H1 (cell line): ENCODE measurements at regions not wholly inside any gene's neighbourhood (a gene's known extent, or its start where the extent isn't known, plus 50 kb on each side); places are given as distances from the start of the nearest gene placed in this dataset.

Source experiments
- CTCF ChIA-PET: fragments of 300-600 bp; sonication (Branson Sonifier 250); formaldehyde crosslinking; loops from one replicate; lab custom pipeline; 2021; ENCODE audit not compliant: partially characterized antibody; lab: Charles Lee
- POLR2A ChIA-PET: fragments of 300-600 bp; sonication (Branson Sonifier 250); formaldehyde crosslinking; loops from one replicate; lab custom pipeline; 2021; ENCODE audit warnings: inconsistent platforms; ENCODE audit not compliant: partially characterized antibody; lab: Charles Lee
- DNase-seq, 2 experiments: peaks; one replicate each; pipeline versions ENCODE4 v3.0.0 to v3.0.0-alpha.2; 2010 to 2022; ENCODE audit warnings: low spot score in 2 of 2, low read depth in 1 of 2, mixed read lengths in 1 of 2
- FAIRE-seq: peaks from 2 replicates; lab custom pipeline; 2011; peaks lifted over from hg19 to GRCh38; lab: Jason Lieb, UNC
- H2AFZ ChIP-seq: 2 replicates; pipeline ENCODE4 v1.8.1; 2012; ENCODE audit warnings: low read length, inconsistent platforms
- H2AK5ac ChIP-seq: 2 replicates; pipeline ENCODE4 v1.6.1; 2013; ENCODE audit warnings: low read depth, low read length
- H2BK120ac ChIP-seq: replicated peaks from 2 replicates; pipeline ENCODE3; 2013; ENCODE audit warnings: low read depth, low read length, inconsistent platforms
- H2BK12ac ChIP-seq: 2 replicates; pipeline ENCODE4 v1.6.1; 2013; ENCODE audit warnings: low read depth, low read length
- H2BK15ac ChIP-seq: 2 replicates; pipeline ENCODE4 v1.6.1; 2013; ENCODE audit warnings: low read length
- H2BK20ac ChIP-seq: 2 replicates; pipeline ENCODE4 v1.6.1; 2013; ENCODE audit warnings: low read length
- H2BK5ac ChIP-seq: 2 replicates; pipeline ENCODE4 v1.6.1; 2013; ENCODE audit warnings: low read depth, low read length
- H3K14ac ChIP-seq: 2 replicates; pipeline ENCODE4 v1.6.1; 2013; ENCODE audit warnings: inconsistent platforms; ENCODE audit not compliant: insufficient read length
- H3K18ac ChIP-seq: 2 replicates; pipeline ENCODE4 v1.6.1; 2013; ENCODE audit warnings: low read length; ENCODE audit errors: extremely low read depth
- H3K23ac ChIP-seq: 2 replicates; pipeline ENCODE4 v1.6.1; 2013; ENCODE audit warnings: inconsistent platforms; ENCODE audit not compliant: insufficient read length
- H3K23me2 ChIP-seq: 2 replicates; pipeline ENCODE4 v1.6.1; 2013; ENCODE audit warnings: low read depth, low read length
- H3K27ac ChIP-seq: 2 replicates; pipeline ENCODE4 v1.6.1; 2011; ENCODE audit warnings: low read depth, low read length, inconsistent platforms
- H3K27me3 ChIP-seq, 4 experiments: replicated peaks in 1 of 4; 1 replicate in 1 of 4; 2 replicates in 3 of 4; pipeline versions ENCODE4 v1.6.1 to v1.8.1; 2011 to 2013; ENCODE audit warnings: low read length in 3 of 4, mild to moderate bottlenecking in 3 of 4, inconsistent platforms in 2 of 4, mixed read lengths in 2 of 4, moderate library complexity in 1 of 4; ENCODE audit not compliant: control insufficient read depth in 3 of 4, insufficient read depth in 3 of 4; ENCODE audit errors: extremely low read depth in 1 of 4
- H3K36me3 ChIP-seq, 4 experiments: 2 replicates each; pipeline versions ENCODE4 v1.6.1 to v1.8.1; 2011 to 2013; ENCODE audit warnings: mild to moderate bottlenecking in 4 of 4, low read length in 3 of 4, moderate library complexity in 2 of 4, control low read depth in 1 of 4, inconsistent platforms in 1 of 4; ENCODE audit not compliant: insufficient read depth in 4 of 4, control insufficient read depth in 2 of 4
- H3K4ac ChIP-seq: replicated peaks from 2 replicates; pipeline ENCODE3; 2013; ENCODE audit warnings: low read length, low read depth, mixed read lengths, inconsistent platforms; ENCODE audit not compliant: insufficient read length
- H3K4me1 ChIP-seq, 4 experiments: replicated peaks in 1 of 4; 1 replicate in 1 of 4; 2 replicates in 3 of 4; pipeline versions ENCODE4 v1.6.1 to v1.8.1; 2011 to 2013; ENCODE audit warnings: low read length in 3 of 4, inconsistent platforms in 2 of 4, mixed read lengths in 1 of 4; ENCODE audit not compliant: insufficient read depth in 4 of 4, control insufficient read depth in 3 of 4
- H3K4me2 ChIP-seq, 2 experiments: 2 replicates each; pipeline versions ENCODE4 v1.6.1 to v1.8.1; 2011 to 2013; ENCODE audit warnings: low read depth in 2 of 2, low read length in 2 of 2, control low read depth in 1 of 2, inconsistent platforms in 1 of 2, mild to moderate bottlenecking in 1 of 2; ENCODE audit not compliant: insufficient read depth in 1 of 2
- H3K4me3 ChIP-seq, 4 experiments: fragments of 200-600, 300-600 bp in 1 of 4; sonication (generic), shearing (Covaris generic), sonication (Bioruptor Twin) in 1 of 4; 2 replicates each; pipeline versions ENCODE4 v1.5.1 to v1.8.1; 2011 to 2016; ENCODE audit warnings: low read length in 4 of 4, low read depth in 3 of 4, control low read depth in 2 of 4, inconsistent platforms in 2 of 4, mild to moderate bottlenecking in 2 of 4, mixed read lengths in 1 of 4, moderate library complexity in 1 of 4; ENCODE audit not compliant: insufficient read depth in 2 of 4; ENCODE audit errors: extremely low read depth in 1 of 4
- H3K56ac ChIP-seq: replicated peaks from 2 replicates; pipeline ENCODE3; 2013; ENCODE audit warnings: low read depth, mild to moderate bottlenecking, mixed read lengths, low read length, inconsistent platforms; ENCODE audit not compliant: insufficient read length
- H3K79me1 ChIP-seq: 2 replicates; pipeline ENCODE4 v1.6.1; 2013; ENCODE audit warnings: low read depth, low read length, control low read depth
- H3K79me2 ChIP-seq, 2 experiments: 2 replicates each; pipeline versions ENCODE4 v1.6.1 to v1.8.1; 2012 to 2013; ENCODE audit warnings: low read length in 2 of 2, mild to moderate bottlenecking in 2 of 2, inconsistent platforms in 1 of 2; ENCODE audit not compliant: insufficient read depth in 2 of 2, control insufficient read depth in 1 of 2
- H3K9ac ChIP-seq, 4 experiments: replicated peaks in 1 of 4; 1 replicate in 1 of 4; 2 replicates in 3 of 4; pipeline versions ENCODE4 v1.6.1 to v1.8.1; 2011 to 2013; ENCODE audit warnings: low read depth in 3 of 4, low read length in 3 of 4, control low read depth in 2 of 4, mild to moderate bottlenecking in 2 of 4, moderate library complexity in 2 of 4, inconsistent platforms in 1 of 4; ENCODE audit errors: extremely low read depth in 1 of 4
- H3K9me3 ChIP-seq, 2 experiments: 2 replicates each; pipeline versions ENCODE4 v1.6.1 to v1.8.1; 2012 to 2013; ENCODE audit warnings: mild to moderate bottlenecking in 2 of 2, moderate library complexity in 2 of 2, control low read depth in 1 of 2, inconsistent platforms in 1 of 2, low read depth in 1 of 2, low read length in 1 of 2, mixed read lengths in 1 of 2; ENCODE audit not compliant: insufficient read depth in 2 of 2
- H4K20me1 ChIP-seq, 2 experiments: replicated peaks in 1 of 2; 2 replicates each; pipeline versions ENCODE3 to v1.8.1; 2011 to 2013; ENCODE audit warnings: inconsistent platforms in 2 of 2, low read length in 2 of 2, mild to moderate bottlenecking in 1 of 2; ENCODE audit not compliant: insufficient read depth in 2 of 2, control insufficient read depth in 1 of 2
- H4K5ac ChIP-seq: 2 replicates; pipeline ENCODE4 v1.6.1; 2013; ENCODE audit warnings: low read length, low read depth, mixed read lengths, inconsistent platforms; ENCODE audit not compliant: insufficient read length
- H4K8ac ChIP-seq: 2 replicates; pipeline ENCODE4 v1.8.0; 2013; ENCODE audit warnings: mild to moderate bottlenecking, moderate library complexity, low read length, inconsistent platforms; ENCODE audit not compliant: insufficient read depth; ENCODE audit errors: extremely low read depth
- H4K91ac ChIP-seq: replicated peaks from 2 replicates; pipeline ENCODE3; 2013; ENCODE audit warnings: low read length, mixed read lengths, inconsistent platforms; ENCODE audit not compliant: insufficient read length
- ASH2L ChIP-seq: fragments of 200-600, 300-600 bp; sonication (generic); IDR thresholded peaks from one replicate; pipeline ENCODE4 v1.7.1; 2017; ENCODE audit warnings: low read length
- BCL11A ChIP-seq, 2 experiments: IDR thresholded peaks; one replicate each; pipeline ENCODE4 v1.6.1; 2011; ENCODE audit warnings: low read depth in 2 of 2, low read length in 2 of 2, mild to moderate bottlenecking in 2 of 2
- CBX8 ChIP-seq: fragments of 300-800, 300-1000 bp; sonication (generic); IDR thresholded peaks from 2 replicates; pipeline ENCODE4 v1.7.1; 2016; ENCODE audit warnings: low read depth, low read length, borderline replicate concordance
- CTBP2 ChIP-seq: IDR thresholded peaks from 2 replicates; pipeline ENCODE4 v1.7.0; 2011; ENCODE audit warnings: borderline replicate concordance, mild to moderate bottlenecking, moderate library complexity, mixed read lengths, low read length; ENCODE audit not compliant: insufficient read depth, insufficient read length
- FOSL1 ChIP-seq: IDR thresholded peaks from 2 replicates; pipeline ENCODE4 v1.6.1; 2011; ENCODE audit warnings: mild to moderate bottlenecking, low read depth, low read length, moderate library complexity; ENCODE audit not compliant: insufficient read depth
- GTF2F1 ChIP-seq: IDR thresholded peaks from 2 replicates; pipeline ENCODE4 v1.6.1; 2012; ENCODE audit warnings: low read depth, low read length, improper control_type of control experiment, borderline replicate concordance
- NRF1 ChIP-seq: IDR thresholded peaks from 2 replicates; pipeline ENCODE4 v1.6.1; 2011; ENCODE audit warnings: mild to moderate bottlenecking, low read depth, low read length, improper control_type of control experiment
- PHF8 ChIP-seq: fragments of 200-600 bp; sonication (generic); conservative IDR thresholded peaks from 2 replicates; pipeline ENCODE4 v1.7.1; 2012; ENCODE audit warnings: low read depth, mild to moderate bottlenecking, inconsistent platforms, low read length, moderate library complexity
- POLR2AphosphoS5 ChIP-seq: IDR thresholded peaks from 2 replicates; pipeline ENCODE4 v1.6.1; 2011; ENCODE audit warnings: low read depth, low read length
- RBBP5 ChIP-seq: IDR thresholded peaks from 2 replicates; pipeline ENCODE4 v1.7.1; 2012; ENCODE audit warnings: low read depth, mild to moderate bottlenecking, inconsistent platforms, low read length, moderate library complexity, borderline replicate concordance
- RXRA ChIP-seq: IDR thresholded peaks from 2 replicates; pipeline ENCODE4 v1.6.1; 2011; ENCODE audit warnings: low read depth, mild to moderate bottlenecking, low read length, moderate library complexity; ENCODE audit not compliant: insufficient read depth
- SAP30 ChIP-seq: fragments of 300-600 bp; sonication (generic); IDR thresholded peaks from 2 replicates; pipeline ENCODE4 v1.7.1; 2012; ENCODE audit warnings: low read length, moderate library complexity, mild to moderate bottlenecking, inconsistent platforms; ENCODE audit not compliant: insufficient read depth, insufficient replicate concordance
- SP1 ChIP-seq: IDR thresholded peaks from 2 replicates; pipeline ENCODE4 v1.6.1; 2011; ENCODE audit warnings: low read depth, low read length
- SRF ChIP-seq: IDR thresholded peaks from 2 replicates; pipeline ENCODE4 v1.6.1; 2011; ENCODE audit warnings: mild to moderate bottlenecking, low read depth, low read length, moderate library complexity
- SUZ12 ChIP-seq: fragments of 200-600 bp; sonication (generic); IDR thresholded peaks from 2 replicates; pipeline ENCODE4 v1.6.1; 2012; ENCODE audit warnings: mild to moderate bottlenecking, inconsistent platforms, low read length, moderate library complexity, mixed read lengths
- TBP ChIP-seq: IDR thresholded peaks from 2 replicates; pipeline ENCODE4 v1.6.1; 2011; ENCODE audit warnings: low read depth, low read length, improper control_type of control experiment
- WGBS, 2 experiments: shearing (Covaris generic) in 1 of 2; methylation state at CpG; one replicate each; pipeline versions ENCODE4 v1.1.6 to v1.1.7; 2013 to 2015; ENCODE audit warnings: low lambda C conversion rate in 2 of 2, mixed read lengths in 2 of 2, inconsistent platforms in 1 of 2, low coverage in 1 of 2, missing lambda C conversion rate in 1 of 2; ENCODE audit not compliant: insufficient replicate concordance in 2 of 2, insufficient coverage in 1 of 2, insufficient read length in 1 of 2; ENCODE audit errors: extremely low coverage in 1 of 2, missing lambda C conversion rate in 1 of 2; 5-methylcytosine and 5-hydroxymethylcytosine counted together

DNA sequence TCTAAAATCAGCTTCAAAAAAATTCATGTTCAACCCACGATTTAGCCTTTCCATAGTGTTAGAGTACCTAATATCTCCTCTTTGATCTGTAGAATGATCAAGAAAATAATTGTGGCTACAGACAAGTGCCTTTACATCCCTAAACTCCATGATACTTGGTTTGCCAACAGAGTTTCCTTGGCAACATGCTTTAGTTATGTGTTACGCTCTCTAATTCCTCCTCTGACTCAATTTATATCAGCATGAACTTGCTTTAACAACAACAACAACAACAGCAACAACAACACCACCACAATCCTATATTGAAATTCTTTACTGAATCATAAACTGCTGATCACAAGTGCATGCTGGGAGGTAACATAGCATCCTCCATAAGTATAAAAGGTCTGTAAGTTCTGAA, 757.8 kb downstream of the CDH11 start:
- no peak overlapping the region for H2BK12ac ChIP-seq
- no peak overlapping the region for H4K8ac ChIP-seq
- H3K23me2 ChIP-seq, result no peaks in the 10 kb centered on the region
- no peaks in the 10 kb centered on the region for H3K79me1 ChIP-seq
- no peak overlapping the region for H3K27ac ChIP-seq
- no peak overlapping the region for H4K5ac ChIP-seq
- no peak overlapping the region for H2BK15ac ChIP-seq
- no peak overlapping the region for H3K9ac ChIP-seq
- no peak overlapping the region for H3K23ac ChIP-seq
- no peak overlapping the region for H3K14ac ChIP-seq
- H4K91ac ChIP-seq, result no peak overlapping the region
- no peaks in the 10 kb centered on the region for H3K36me3 ChIP-seq
- no peaks in the 10 kb centered on the region for H3K9me3 ChIP-seq
- no peak overlapping the region for H2BK20ac ChIP-seq
- no peak overlapping the region for H3K56ac ChIP-seq
- H3K18ac ChIP-seq, result no peak overlapping the region
- no peaks in the 10 kb centered on the region for H4K20me1 ChIP-seq
- ChIA-PET POLR2A (no interaction called here), CTCF (no interaction called here)
- H3K4ac ChIP-seq, result no peak overlapping the region
- no peaks in the 10 kb centered on the region for H3K79me2 ChIP-seq
- no peaks in the 10 kb centered on the region; a peak in 1 of 7 replicates for H3K27me3 ChIP-seq
- H2AK5ac ChIP-seq, result no peak overlapping the region
- DNase-seq, result no peak
- no peak overlapping the region for H2BK120ac ChIP-seq
- FAIRE-seq, result no peak
- H3K4me2 ChIP-seq, result no peak overlapping the region
- no peak overlapping the region for H2BK5ac ChIP-seq
- H2AFZ ChIP-seq, result no peak overlapping the region
- H3K4me3 ChIP-seq, result no peak overlapping the region
- H3K4me1 ChIP-seq, result no peaks in the 10 kb centered on the region
- 93% methylated on average over 2 of the region's 2 CpGs; no CpG with 5 or more reads in 1 of the 2 experiments for WGBS, 2 experiments
- TF ChIP-seq ASH2L, result no peak
- TF ChIP-seq CTBP2, result no peak
- TF ChIP-seq CBX8, result no peak
- TF ChIP-seq SRF, result no peak
- TF ChIP-seq TBP, result no peak
- no peak for TF ChIP-seq POLR2AphosphoS5
- no peak for TF ChIP-seq RBBP5
- TF ChIP-seq FOSL1, result no peak
- no peak for TF ChIP-seq SP1
- TF ChIP-seq PHF8, result no peak
- TF ChIP-seq GTF2F1, result no peak
- no peak for TF ChIP-seq SUZ12
- no peak for TF ChIP-seq SAP30
- TF ChIP-seq BCL11A (IDR thresholded peaks at IDR 0.05; ENCODE audit: low read depth in 2 of 2, low read length in 2 of 2), result no peak
- TF ChIP-seq RXRA, result no peak
- TF ChIP-seq NRF1, result no peak
